IPS DF 19.7 (cell line): ENCODE measurements at regions not wholly inside any gene's neighbourhood (a gene's known extent, or its start where the extent isn't known, plus 50 kb on each side); places are given as distances from the start of the nearest gene placed in this dataset.
"Not testable (repeated sequence)": the region's sequence is repeated elsewhere in the genome, so short reads cannot be mapped to it uniquely, and the experiment has no call there.

Experiments used
- DNase-seq: peaks from one replicate; pipeline ENCODE4 v3.0.0-alpha.2; 2013; ENCODE audit warnings: low read depth, low spot score

GRCh38 chr14:49114161-49114893 is 471.9 kb downstream of the RPS29 start:
- DNase-seq = no peak

GRCh38 chr14:49106741-49107667 is 479.2 kb downstream of the RPS29 start:
- DNase-seq = no peak

GRCh38 chr14:49105956-49106355 is 480.2 kb downstream of the RPS29 start:
- no peak for DNase-seq

- no peak for DNase-seq
Measured at GRCh38 chr14:49105512-49105911, 480.7 kb downstream of the RPS29 start.

GRCh38 chr14:49092345-49092744 is 493.8 kb downstream of the RPS29 start:
- DNase-seq = no peak

- no peak for DNase-seq
Measured at GRCh38 chr14:49089107-49089506, 497.1 kb downstream of the RPS29 start.

- DNase-seq = not testable (repeated sequence)
Measured at GRCh38 chr14:49073292-49073691, 512.9 kb downstream of the RPS29 start.

GRCh38 chr14:49058511-49058910 is 527.7 kb downstream of the RPS29 start:
- no peak for DNase-seq

GRCh38 chr14:49057838-49058510 is 528.2 kb downstream of the RPS29 start:
- no peak for DNase-seq

GRCh38 chr14:49056021-49056420 is 530.2 kb downstream of the RPS29 start:
- DNase-seq = no peak

- DNase-seq = no peak
Measured at GRCh38 chr14:49052521-49052920, 533.7 kb downstream of the RPS29 start.

GRCh38 chr14:49051328-49052060 is 534.7 kb downstream of the RPS29 start:
- no peak for DNase-seq

- no peak for DNase-seq
Measured at GRCh38 chr14:49050822-49051221, 535.4 kb downstream of the RPS29 start.

- no peak for DNase-seq
Measured at GRCh38 chr14:49049711-49050110, 536.5 kb downstream of the RPS29 start.

GRCh38 chr14:49044981-49045380 is 541.2 kb downstream of the RPS29 start:
- DNase-seq = no peak

- DNase-seq = no peak
Measured at GRCh38 chr14:49036984-49037516, 549.1 kb downstream of the RPS29 start.

- no peak for DNase-seq
Measured at GRCh38 chr14:49036266-49036665, 549.9 kb downstream of the RPS29 start.

GRCh38 chr14:49033131-49033530 is 553.0 kb downstream of the RPS29 start:
- no peak for DNase-seq

- DNase-seq = not testable (repeated sequence)
Measured at GRCh38 chr14:49031710-49032109, 554.5 kb downstream of the RPS29 start.

- no peak for DNase-seq
Measured at GRCh38 chr14:49019467-49020115, 566.6 kb downstream of the RPS29 start.

- no peak for DNase-seq
Measured at GRCh38 chr14:49017447-49017846, 568.7 kb downstream of the RPS29 start.
